Fibroblast of peridontal ligament (primary cell): ENCODE measurements at regions not wholly inside any gene's neighbourhood (a gene's known extent, or its start where the extent isn't known, plus 50 kb on each side); places are given as distances from the start of the nearest gene placed in this dataset.
A peak's percentile ranks its signal among the peaks of the same experiment; 100 is the strongest.

Source experiments
- DNase-seq: peaks from one replicate; pipeline ENCODE4 v3.0.0-alpha.2; 2010; ENCODE audit errors: extremely low read depth

GRCh38 chr3:8825153-8825825 lies 55.9 kb upstream of the OXTR start:
- no peak for DNase-seq

GRCh38 chr3:8824238-8824637 lies 54.8 kb upstream of the OXTR start:
- peak; percentile 41 for DNase-seq

- peak; percentile 76 for DNase-seq
These were observed 52.7 kb upstream of the OXTR start for GRCh38 chr3:8822141-8822540.
